Activated CD4-positive, alpha-beta T cell treated with anti-CD3 and anti-CD28 coated beads, Interleukin-2, amount 10 ng/mL, durations not matched to agents 24 days and 14 days (primary cell): ENCODE measurements at regions not wholly inside any gene's neighbourhood (a gene's known extent, or its start where the extent isn't known, plus 50 kb on each side); places are given as distances from the start of the nearest gene placed in this dataset.

ENCODE experiments used
- DNase-seq: peaks from one replicate; pipeline ENCODE4 v3.0.0; 2022
- H3K27ac Mint-ChIP-seq: one replicate; pipeline ENCODE4 v1.8.0; 2022; ENCODE audit warnings: mild to moderate bottlenecking, mixed read lengths
- H3K27me3 Mint-ChIP-seq: one replicate; pipeline ENCODE4 v1.8.0; 2022; ENCODE audit warnings: mixed read lengths
- H3K36me3 Mint-ChIP-seq: one replicate; pipeline ENCODE4 v1.8.0; 2022; ENCODE audit warnings: low read depth, mild to moderate bottlenecking, mixed read lengths
- H3K4me1 Mint-ChIP-seq: one replicate; pipeline ENCODE4 v1.8.0; 2021; ENCODE audit warnings: mixed read lengths
- H3K4me3 Mint-ChIP-seq: one replicate; pipeline ENCODE4 v1.8.0; 2022; ENCODE audit warnings: mild to moderate bottlenecking, moderate library complexity, mixed read lengths
- H3K9me3 Mint-ChIP-seq: one replicate; pipeline ENCODE4 v1.8.0; 2021; ENCODE audit warnings: mixed read lengths
- intact Hi-C: fragments of 100-400 bp; cut with micrococcal nuclease; formaldehyde crosslinking; loops from one replicate; pipeline ENCODE4 v1.15.1; 2023

DNA sequence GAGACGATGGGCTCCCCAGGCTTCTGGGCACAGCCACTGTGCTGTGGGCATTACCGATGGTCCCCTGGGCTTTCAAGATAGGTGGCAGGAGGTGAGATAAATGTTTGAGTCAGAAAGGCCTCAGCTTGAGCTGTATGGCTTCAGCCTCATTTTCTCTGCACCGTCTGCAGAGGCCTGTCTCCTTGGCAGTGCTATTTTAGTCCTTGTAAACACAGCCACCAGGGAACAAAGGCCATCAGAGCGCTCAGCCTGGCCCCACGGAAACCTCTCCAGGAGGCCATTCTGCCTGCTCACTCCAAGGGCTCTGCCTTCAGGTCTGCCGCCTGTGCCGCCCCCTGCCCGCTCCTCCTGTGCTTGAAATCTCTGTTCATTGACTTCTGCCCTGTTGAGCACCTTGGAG is 1424.9 kb downstream of the TBC1D22A start:
- peaks cover 4% of the 10 kb centered on the region for H3K4me1 Mint-ChIP-seq
- intact Hi-C loops: no loop called here
- H3K4me3 Mint-ChIP-seq: no peak overlapping the region
- no peak overlapping the region for H3K27ac Mint-ChIP-seq
- peaks cover 6% of the 10 kb centered on the region for H3K9me3 Mint-ChIP-seq
- DNase-seq: no peak
- H3K36me3 Mint-ChIP-seq: peaks cover 1% of the 10 kb centered on the region
- no peaks in the 10 kb centered on the region for H3K27me3 Mint-ChIP-seq

- peaks cover 6% of the 10 kb centered on the region for H3K9me3 Mint-ChIP-seq
- DNase-seq: no peak
- intact Hi-C loops: no loop called here
- no peaks in the 10 kb centered on the region for H3K27me3 Mint-ChIP-seq
- no peak overlapping the region for H3K27ac Mint-ChIP-seq
- H3K36me3 Mint-ChIP-seq: peaks cover under 1% of the 10 kb centered on the region
- H3K4me1 Mint-ChIP-seq: peaks cover 4% of the 10 kb centered on the region
- H3K4me3 Mint-ChIP-seq: no peak overlapping the region
Observed at GRCh38 chr22:48186146-48186790, 1423.8 kb downstream of the TBC1D22A start.

DNA sequence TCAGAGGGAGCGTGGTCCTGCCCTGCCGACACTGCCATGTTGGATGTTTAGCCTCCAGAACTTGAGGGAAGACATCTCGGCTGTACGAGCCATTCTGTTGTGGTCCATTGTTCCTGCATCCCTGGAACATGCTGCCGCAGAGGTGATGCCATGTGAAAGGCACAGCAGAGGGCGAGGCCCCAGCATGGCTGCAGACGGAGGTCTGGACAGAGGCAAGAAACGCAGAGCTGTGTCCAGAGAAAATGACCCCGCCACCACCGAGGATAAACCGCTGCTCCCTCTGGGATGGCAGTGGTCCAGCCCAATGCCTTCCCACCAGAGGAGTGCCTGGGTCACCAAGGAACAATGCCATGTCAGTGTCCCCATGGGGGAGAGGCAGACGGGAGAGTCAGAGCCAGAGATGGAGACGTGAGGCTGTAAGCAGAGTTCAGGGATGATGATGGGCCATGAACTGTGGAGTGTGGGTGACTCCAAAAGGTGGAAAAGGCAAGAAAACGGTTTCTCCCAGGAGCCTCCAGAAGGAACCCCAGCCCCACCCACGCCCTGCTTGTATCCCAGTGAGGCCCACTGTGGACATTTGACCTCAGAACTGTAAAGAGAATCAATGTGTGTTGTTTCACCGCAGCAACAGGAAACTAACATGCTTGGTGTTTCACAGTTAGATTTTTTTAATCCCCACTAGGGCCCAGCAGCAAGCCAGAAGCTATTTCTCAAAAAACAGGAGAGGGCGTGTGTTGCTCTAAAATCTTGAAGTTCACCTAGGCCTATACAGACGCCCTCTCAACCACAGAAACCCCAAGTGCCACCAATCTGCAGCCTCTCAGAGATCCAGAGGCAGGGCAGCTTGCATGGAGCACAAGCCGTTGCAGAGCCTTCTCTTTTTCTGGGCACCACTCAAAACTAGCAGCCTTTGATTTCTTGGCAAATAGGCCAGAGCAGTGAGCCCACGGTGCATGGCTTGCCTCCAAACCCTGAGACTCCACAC is 1422.9 kb downstream of the TBC1D22A start:
- Mint-ChIP-seq H3K27me3 (no peaks in the 10 kb centered on the region), H3K9me3 (peaks cover 3% of the 10 kb centered on the region), H3K4me3 (no peak overlapping the region), H3K27ac (no peak overlapping the region), H3K4me1 (peaks cover 4% of the 10 kb centered on the region), H3K36me3 (no peaks in the 10 kb centered on the region)
- intact Hi-C loops: no loop called here
- DNase-seq: no peak

GRCh38 chr22:48182846-48183805 is 1420.7 kb downstream of the TBC1D22A start:
- intact Hi-C loops: no loop called here
- H3K27me3 Mint-ChIP-seq: no peaks in the 10 kb centered on the region
- H3K4me1 Mint-ChIP-seq: no peaks in the 10 kb centered on the region
- DNase-seq: no peak
- H3K36me3 Mint-ChIP-seq: no peaks in the 10 kb centered on the region
- no peak overlapping the region for H3K4me3 Mint-ChIP-seq
- H3K9me3 Mint-ChIP-seq: no peaks in the 10 kb centered on the region
- H3K27ac Mint-ChIP-seq: no peak overlapping the region

DNA sequence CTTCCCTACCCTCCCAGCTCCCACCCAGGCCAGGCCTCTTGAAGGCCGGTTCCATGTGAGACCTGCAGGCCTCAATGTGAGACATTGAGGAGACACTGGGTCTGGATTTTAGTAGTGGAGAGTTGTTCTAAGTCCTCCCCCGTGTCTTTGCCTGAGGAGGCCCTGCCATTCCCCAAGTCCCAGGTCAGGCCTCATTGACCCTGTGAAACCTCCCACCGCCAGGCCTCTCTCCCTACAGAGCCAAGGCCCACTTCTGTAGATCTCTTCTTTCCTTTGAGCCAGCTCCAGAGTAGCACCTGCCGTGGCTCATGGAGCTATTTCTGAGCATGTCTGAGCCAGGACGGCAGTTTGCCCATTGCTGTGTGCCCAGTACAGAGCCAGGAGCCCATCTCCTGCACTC is 1419.6 kb downstream of the TBC1D22A start:
- Mint-ChIP-seq H3K4me1 (no peaks in the 10 kb centered on the region), H3K27ac (no peak overlapping the region)
- intact Hi-C loops: no loop called here

DNA sequence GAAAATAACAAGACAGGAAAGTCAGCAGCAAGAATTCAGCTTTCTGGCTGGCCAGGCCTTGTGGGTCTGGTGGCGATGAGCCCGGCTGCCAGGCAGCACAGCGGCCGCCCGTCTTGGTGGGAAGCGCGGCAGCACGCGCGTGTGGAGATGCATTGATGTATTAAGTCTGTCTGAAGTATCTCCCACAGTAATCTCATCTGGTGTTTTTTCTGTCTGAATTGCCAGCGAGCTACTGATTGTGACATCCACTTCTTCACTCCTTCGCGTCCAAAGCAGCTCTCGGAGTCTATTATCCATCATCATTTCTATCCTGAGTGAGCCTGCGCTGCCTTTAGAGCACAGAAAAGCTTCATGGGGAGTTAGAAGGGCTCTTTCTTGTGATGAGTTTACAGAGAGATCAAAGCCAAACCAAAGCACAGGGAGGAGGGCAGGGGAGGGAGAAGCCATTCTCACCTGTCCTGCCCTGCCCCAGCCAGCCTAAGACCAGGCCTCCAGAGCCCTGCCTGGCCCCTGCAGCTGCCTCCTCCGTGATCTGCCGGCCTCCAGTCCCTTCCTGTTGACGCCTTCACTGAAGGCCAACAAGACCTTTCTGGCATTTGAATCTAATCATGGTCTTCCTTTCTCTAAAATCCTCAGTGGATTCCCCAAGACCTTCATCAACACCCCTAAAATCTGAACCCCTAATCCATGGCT is 1419.0 kb downstream of the TBC1D22A start:
- H3K4me3 Mint-ChIP-seq: no peak overlapping the region
- DNase-seq: no peak
- no peaks in the 10 kb centered on the region for H3K9me3 Mint-ChIP-seq
- no peaks in the 10 kb centered on the region for H3K4me1 Mint-ChIP-seq
- no peaks in the 10 kb centered on the region for H3K36me3 Mint-ChIP-seq
- intact Hi-C loops: no loop called here
- H3K27me3 Mint-ChIP-seq: no peaks in the 10 kb centered on the region
- no peak overlapping the region for H3K27ac Mint-ChIP-seq

More for the DNA sequence above, 1419.6 kb downstream of the TBC1D22A start:
- no peak for DNase-seq
- H3K4me3 Mint-ChIP-seq: no peak overlapping the region
- no peaks in the 10 kb centered on the region for H3K9me3 Mint-ChIP-seq
- H3K27me3 Mint-ChIP-seq: no peaks in the 10 kb centered on the region
- no peaks in the 10 kb centered on the region for H3K36me3 Mint-ChIP-seq

DNA sequence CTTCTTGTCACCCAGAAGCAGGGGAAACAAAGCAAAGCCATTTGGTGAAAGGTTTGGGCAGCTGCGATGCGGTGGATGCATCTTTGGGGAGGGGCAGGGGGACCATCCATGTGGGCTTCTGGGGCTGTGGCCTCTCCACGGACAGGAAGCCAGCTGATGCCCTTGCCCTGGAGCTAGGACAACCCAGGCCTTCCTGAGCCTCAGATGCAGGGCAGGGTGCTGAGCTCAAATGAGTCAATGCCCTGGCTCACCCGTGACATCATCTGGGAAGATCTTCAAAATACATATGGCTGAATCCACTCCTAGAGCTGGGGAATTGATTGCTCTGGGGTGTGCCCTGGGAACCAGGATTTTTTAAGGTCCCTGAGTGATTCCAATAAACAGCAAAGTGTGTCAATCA is 1418.2 kb downstream of the TBC1D22A start:
- no peaks in the 10 kb centered on the region for H3K9me3 Mint-ChIP-seq
- intact Hi-C loops: no loop called here
- H3K27me3 Mint-ChIP-seq: no peaks in the 10 kb centered on the region
- no peak for DNase-seq
- no peaks in the 10 kb centered on the region for H3K36me3 Mint-ChIP-seq
- no peaks in the 10 kb centered on the region for H3K4me1 Mint-ChIP-seq
- H3K4me3 Mint-ChIP-seq: no peak overlapping the region
- no peak overlapping the region for H3K27ac Mint-ChIP-seq

DNA sequence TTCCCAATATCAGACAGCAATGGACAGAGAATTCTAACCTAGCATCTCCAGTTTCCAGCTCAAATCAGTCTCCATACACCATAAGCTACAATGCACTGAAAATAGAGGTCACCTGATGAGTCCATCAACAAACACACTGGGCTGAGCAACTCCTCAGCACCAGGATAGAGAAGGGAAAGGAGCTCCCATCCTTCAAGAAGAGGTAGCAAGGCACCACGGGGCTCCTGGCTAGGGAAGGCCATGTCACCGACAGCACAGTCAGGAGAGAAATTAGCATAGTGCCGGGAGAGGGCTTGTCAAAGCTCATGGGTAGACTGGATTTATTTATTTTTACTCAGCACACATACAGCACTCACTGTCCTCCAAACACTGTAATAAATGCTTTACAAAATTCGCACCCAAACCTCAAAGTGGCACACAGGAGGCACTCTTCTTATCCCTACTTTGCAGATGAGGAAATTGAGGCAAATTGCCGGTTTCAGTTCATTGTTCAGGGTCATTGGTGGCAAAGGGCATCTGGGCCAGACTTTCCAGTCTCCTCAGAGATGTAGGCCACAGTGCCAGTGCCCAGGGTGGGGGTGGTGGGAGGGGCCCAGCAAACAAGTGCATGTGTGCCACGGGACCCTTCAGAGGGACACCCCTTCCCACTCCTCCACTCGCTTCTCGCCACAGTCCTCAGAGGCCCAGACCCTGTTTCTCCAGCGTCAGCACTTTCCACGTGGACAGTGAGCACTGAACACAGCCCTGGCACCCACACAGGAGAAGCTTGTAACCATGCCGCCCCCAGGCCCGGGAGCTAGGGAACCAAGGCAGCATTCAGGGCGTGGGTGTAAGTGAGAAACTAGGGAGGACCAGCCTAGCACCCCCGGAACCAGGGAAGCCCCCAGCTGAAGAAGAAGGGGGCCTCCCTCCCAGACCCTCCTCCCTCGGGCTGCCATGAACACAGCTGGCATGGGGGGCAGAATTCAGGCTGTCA is 1417.4 kb downstream of the TBC1D22A start:
- Mint-ChIP-seq H3K4me1 (no peaks in the 10 kb centered on the region), H3K9me3 (no peaks in the 10 kb centered on the region), H3K27ac (no peak overlapping the region), H3K27me3 (no peaks in the 10 kb centered on the region), H3K36me3 (no peaks in the 10 kb centered on the region), H3K4me3 (no peak overlapping the region)
- intact Hi-C loops: no loop called here
- DNase-seq: no peak

DNA sequence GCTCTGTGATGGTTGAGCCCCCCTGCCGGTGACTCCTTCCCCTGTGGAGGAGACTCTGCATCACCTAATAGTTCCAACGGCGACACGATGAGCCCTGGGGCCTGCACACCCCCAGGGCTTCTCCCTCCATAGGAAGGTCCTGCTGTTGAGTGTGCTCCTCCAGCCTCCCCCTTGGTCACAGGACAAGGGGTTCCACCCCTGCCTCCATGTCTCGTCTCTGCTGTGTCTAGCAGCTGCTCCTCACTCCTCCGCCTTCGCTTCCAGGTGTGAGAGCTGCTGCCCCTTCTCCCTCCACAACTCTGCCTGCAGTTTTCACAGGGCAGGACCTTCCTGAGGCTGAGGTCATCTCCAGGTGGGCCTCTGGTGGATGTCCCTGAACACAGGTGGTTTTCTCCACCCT is 1416.1 kb downstream of the TBC1D22A start:
- Mint-ChIP-seq H3K4me1 (no peaks in the 10 kb centered on the region), H3K9me3 (no peaks in the 10 kb centered on the region), H3K4me3 (no peak overlapping the region), H3K27ac (no peak overlapping the region), H3K27me3 (no peaks in the 10 kb centered on the region), H3K36me3 (no peaks in the 10 kb centered on the region)
- no peak for DNase-seq
- intact Hi-C loops: no loop called here

DNA sequence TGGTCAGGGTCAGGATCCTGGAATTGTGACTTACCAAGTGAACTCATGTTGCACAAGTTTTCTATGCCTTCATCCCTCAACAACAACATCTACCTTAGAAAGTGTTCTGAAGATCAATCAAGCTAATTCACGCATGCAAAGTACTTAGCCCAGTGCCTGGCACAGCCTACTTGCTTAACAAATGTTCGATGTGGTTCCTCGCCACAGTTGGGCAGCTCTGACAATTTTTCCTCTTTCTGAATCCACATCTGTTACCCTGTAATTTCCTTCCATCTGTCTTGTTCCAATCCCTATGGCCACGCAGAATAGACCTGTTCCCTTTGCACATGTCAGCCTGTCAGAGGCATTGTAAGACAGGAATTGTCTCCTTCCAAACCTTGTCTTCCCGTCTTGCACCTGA is 1415.2 kb downstream of the TBC1D22A start:
- no peaks in the 10 kb centered on the region for H3K36me3 Mint-ChIP-seq
- intact Hi-C loops: no loop called here
- H3K4me1 Mint-ChIP-seq: no peaks in the 10 kb centered on the region
- DNase-seq: no peak
- H3K27me3 Mint-ChIP-seq: no peaks in the 10 kb centered on the region
- no peak overlapping the region for H3K27ac Mint-ChIP-seq
- no peaks in the 10 kb centered on the region for H3K9me3 Mint-ChIP-seq
- no peak overlapping the region for H3K4me3 Mint-ChIP-seq

GRCh38 chr22:48175721-48176120 is 1413.3 kb downstream of the TBC1D22A start:
- H3K9me3 Mint-ChIP-seq: no peaks in the 10 kb centered on the region
- H3K36me3 Mint-ChIP-seq: no peaks in the 10 kb centered on the region
- intact Hi-C loops: no loop called here

DNA sequence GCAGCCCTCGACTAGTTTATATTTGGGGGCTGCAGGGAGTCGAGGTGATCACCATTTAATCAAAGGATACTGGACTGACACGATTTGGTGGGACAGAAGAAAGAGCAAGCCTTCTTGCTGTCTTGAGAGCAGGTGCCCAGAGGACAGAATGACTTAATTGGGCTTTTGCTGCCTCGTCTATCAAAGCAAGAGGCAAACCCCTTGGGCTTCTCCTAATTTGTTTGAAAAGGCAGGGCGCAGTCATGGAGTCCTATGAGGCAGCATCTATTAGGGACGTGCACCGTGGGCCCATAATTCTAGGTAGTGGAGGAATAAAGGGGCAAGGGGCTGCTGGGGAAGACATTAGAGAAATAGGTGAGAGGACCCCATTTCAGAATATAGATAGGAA is 1411.3 kb downstream of the TBC1D22A start:
- no peaks in the 10 kb centered on the region for H3K4me1 Mint-ChIP-seq
- no peak overlapping the region for H3K27ac Mint-ChIP-seq
- H3K9me3 Mint-ChIP-seq: no peaks in the 10 kb centered on the region
- no peaks in the 10 kb centered on the region for H3K36me3 Mint-ChIP-seq
- no peaks in the 10 kb centered on the region for H3K27me3 Mint-ChIP-seq
- no peak overlapping the region for H3K4me3 Mint-ChIP-seq
- no peak for DNase-seq
- intact Hi-C loops: no loop called here

More at GRCh38 chr22:48175721-48176120, 1413.3 kb downstream of the TBC1D22A start:
- no peak for DNase-seq
- no peaks in the 10 kb centered on the region for H3K27me3 Mint-ChIP-seq
- no peak overlapping the region for H3K4me3 Mint-ChIP-seq
- no peak overlapping the region for H3K27ac Mint-ChIP-seq
- H3K4me1 Mint-ChIP-seq: no peaks in the 10 kb centered on the region
